Activated CD4-positive, alpha-beta T cell treated with anti-CD3 and anti-CD28 coated beads for 36 hours (primary cell): ENCODE measurements at regions not wholly inside any gene's neighbourhood (a gene's known extent, or its start where the extent isn't known, plus 50 kb on each side); places are given as distances from the start of the nearest gene placed in this dataset.

Experiments
- ATAC-seq: fragments of 200-7000 bp; cut with Tn5 transposase; one replicate; pipeline ENCODE4 v1.10.0; 2021; ENCODE audit warnings: mild to moderate bottlenecking, moderate library complexity
- CTCF ChIA-PET: fragments of 350-600 bp; sonication (Branson Sonifier 250); formaldehyde crosslinking; loops from one replicate; lab custom pipeline; 2021; ENCODE audit warnings: antibody characterized with exemption; lab: Charles Lee
- POLR2A ChIA-PET: fragments of 350-600 bp; sonication (Branson Sonifier 250); formaldehyde crosslinking; loops from one replicate; lab custom pipeline; 2021; ENCODE audit warnings: antibody characterized with exemption, inconsistent platforms; lab: Charles Lee
- DNase-seq: peaks from one replicate; pipeline ENCODE4 v3.0.0-alpha.2; 2020
- H3K27ac Mint-ChIP-seq: one replicate; pipeline ENCODE4 v1.8.0; 2021; ENCODE audit warnings: mixed read lengths
- H3K27me3 Mint-ChIP-seq: one replicate; pipeline ENCODE4 v1.8.0; 2021; ENCODE audit warnings: mixed read lengths
- H3K36me3 Mint-ChIP-seq: one replicate; pipeline ENCODE4 v1.8.0; 2021; ENCODE audit warnings: low read depth, mixed read lengths
- H3K4me1 Mint-ChIP-seq: one replicate; pipeline ENCODE4 v1.8.0; 2021; ENCODE audit warnings: mixed read lengths
- H3K4me3 Mint-ChIP-seq: one replicate; pipeline ENCODE4 v1.8.0; 2021; ENCODE audit warnings: mild to moderate bottlenecking, moderate library complexity, mixed read lengths
- H3K9me3 Mint-ChIP-seq: one replicate; pipeline ENCODE4 v1.8.0; 2021; ENCODE audit warnings: low read depth, mixed read lengths
- intact Hi-C, 2 experiments: fragments of 100-400 bp; cut with DNase I in 1 of 2; cut with micrococcal nuclease in 1 of 2; formaldehyde crosslinking; loops; one replicate each; pipeline versions ENCODE4 v1.14.2 to v1.15.1; 2022 to 2024; cut with DNase I, micrococcal nuclease

- H3K27me3 Mint-ChIP-seq: no peaks in the 10 kb centered on the region
- peak overlapping the region; percentile 60 for H3K27ac Mint-ChIP-seq
- DNase-seq: peak; percentile 24
- H3K9me3 Mint-ChIP-seq: no peaks in the 10 kb centered on the region
- H3K4me3 Mint-ChIP-seq: no peak overlapping the region
- ChIA-PET POLR2A (no interaction called here), CTCF (interaction anchor here (0.7 kb wide), 1 partner anchor 322 kb away, joined by 3 read pairs; no protein-coding TSS in a partner anchor)
- intact Hi-C loops: loop anchor here (10.0 kb wide), 2 partner anchors 528 to 548 kb away; no protein-coding TSS in a partner anchor
- ATAC-seq: peak; percentile 85
- H3K36me3 Mint-ChIP-seq: no peaks in the 10 kb centered on the region
- peaks cover 15% of the 10 kb centered on the region for H3K4me1 Mint-ChIP-seq
These were observed 361.2 kb downstream of the BCOR start for GRCh38 chrX:39736216-39737211.

- POLR2A ChIA-PET: no interaction called here
These were observed 358.2 kb downstream of the BCOR start for GRCh38 chrX:39739585-39739984.

GRCh38 chrX:39740078-39740477, 357.7 kb downstream of the BCOR start:
- Mint-ChIP-seq H3K4me1 (peaks cover 8% of the 10 kb centered on the region), H3K4me3 (no peak overlapping the region), H3K36me3 (no peaks in the 10 kb centered on the region), H3K27ac (no peak overlapping the region), H3K27me3 (no peaks in the 10 kb centered on the region), H3K9me3 (no peaks in the 10 kb centered on the region)
- POLR2A ChIA-PET: no interaction called here
- CTCF ChIA-PET: interaction anchor here (0.6 kb wide), 1 partner anchor 1117 kb away, joined by 3 read pairs; no protein-coding TSS in a partner anchor
- DNase-seq: no peak
- intact Hi-C loops: no loop called here
- no peak for ATAC-seq

More at GRCh38 chrX:39739585-39739984, 358.2 kb downstream of the BCOR start:
- no peaks in the 10 kb centered on the region for H3K27me3 Mint-ChIP-seq
- H3K36me3 Mint-ChIP-seq: no peaks in the 10 kb centered on the region
- H3K9me3 Mint-ChIP-seq: no peaks in the 10 kb centered on the region
- CTCF ChIA-PET: interaction anchor here (0.6 kb wide), 2 partner anchors 347 to 1116 kb away, joined by 3 read pairs; no protein-coding TSS in a partner anchor
- ATAC-seq: no peak
- H3K27ac Mint-ChIP-seq: no peak overlapping the region
- H3K4me1 Mint-ChIP-seq: peaks cover 8% of the 10 kb centered on the region
- DNase-seq: no peak
- H3K4me3 Mint-ChIP-seq: no peak overlapping the region
- intact Hi-C loops: loop anchor here (10.0 kb wide), 2 partner anchors 525 to 545 kb away; no protein-coding TSS in a partner anchor

GRCh38 chrX:39741904-39742303, 355.9 kb downstream of the BCOR start:
- CTCF ChIA-PET: no interaction called here

GRCh38 chrX:39745818-39746217, 351.9 kb downstream of the BCOR start:
- no peak overlapping the region for H3K27ac Mint-ChIP-seq
- intact Hi-C loops: no loop called here
- ATAC-seq (no peak), DNase-seq (no peak)
- POLR2A ChIA-PET: no interaction called here
- CTCF ChIA-PET: interaction anchor here (0.6 kb wide), 1 partner anchor 230 kb away, joined by 4 read pairs; no protein-coding TSS in a partner anchor
- H3K4me1 Mint-ChIP-seq: no peaks in the 10 kb centered on the region
- H3K36me3 Mint-ChIP-seq: no peaks in the 10 kb centered on the region
- H3K4me3 Mint-ChIP-seq: no peak overlapping the region
- H3K9me3 Mint-ChIP-seq: no peaks in the 10 kb centered on the region
- H3K27me3 Mint-ChIP-seq: no peaks in the 10 kb centered on the region

More at GRCh38 chrX:39741904-39742303, 355.9 kb downstream of the BCOR start:
- H3K4me3 Mint-ChIP-seq: no peak overlapping the region
- POLR2A ChIA-PET: no interaction called here
- intact Hi-C loops: no loop called here
- no peaks in the 10 kb centered on the region for H3K36me3 Mint-ChIP-seq
- ATAC-seq (no peak), DNase-seq (no peak)
- peaks cover 1% of the 10 kb centered on the region for H3K4me1 Mint-ChIP-seq
- H3K27ac Mint-ChIP-seq: no peak overlapping the region
- H3K9me3 Mint-ChIP-seq: no peaks in the 10 kb centered on the region
- no peaks in the 10 kb centered on the region for H3K27me3 Mint-ChIP-seq

GRCh38 chrX:39749135-39749534, 348.6 kb downstream of the BCOR start:
- no peaks in the 10 kb centered on the region for H3K9me3 Mint-ChIP-seq
- DNase-seq (no peak), ATAC-seq (no peak)
- H3K4me3 Mint-ChIP-seq: no peak overlapping the region
- intact Hi-C loops: no loop called here
- peaks cover 6% of the 10 kb centered on the region for H3K4me1 Mint-ChIP-seq
- no peaks in the 10 kb centered on the region for H3K36me3 Mint-ChIP-seq
- POLR2A ChIA-PET: no interaction called here
- no peak overlapping the region for H3K27ac Mint-ChIP-seq
- CTCF ChIA-PET: no interaction called here
- H3K27me3 Mint-ChIP-seq: no peaks in the 10 kb centered on the region

GRCh38 chrX:39749728-39750127, 348.0 kb downstream of the BCOR start:
- ChIA-PET CTCF (no interaction called here), POLR2A (no interaction called here)
- no peaks in the 10 kb centered on the region for H3K36me3 Mint-ChIP-seq
- H3K9me3 Mint-ChIP-seq: no peaks in the 10 kb centered on the region
- H3K4me1 Mint-ChIP-seq: peaks cover 6% of the 10 kb centered on the region
- H3K4me3 Mint-ChIP-seq: no peak overlapping the region
- no peaks in the 10 kb centered on the region for H3K27me3 Mint-ChIP-seq
- ATAC-seq (no peak), DNase-seq (no peak)
- intact Hi-C loops: no loop called here
- no peak overlapping the region for H3K27ac Mint-ChIP-seq

GRCh38 chrX:39750256-39750790, 347.4 kb downstream of the BCOR start:
- Mint-ChIP-seq H3K36me3 (no peaks in the 10 kb centered on the region), H3K4me3 (no peak overlapping the region), H3K27me3 (no peaks in the 10 kb centered on the region), H3K4me1 (peaks cover 6% of the 10 kb centered on the region), H3K27ac (no peak overlapping the region), H3K9me3 (no peaks in the 10 kb centered on the region)
- POLR2A ChIA-PET: no interaction called here
- no peak for ATAC-seq
- DNase-seq: no peak
- intact Hi-C loops: no loop called here
- CTCF ChIA-PET: no interaction called here

- ChIA-PET CTCF (no interaction called here), POLR2A (no interaction called here)
- Mint-ChIP-seq H3K36me3 (no peaks in the 10 kb centered on the region), H3K4me3 (no peak overlapping the region), H3K27ac (no peak overlapping the region), H3K4me1 (peaks cover 6% of the 10 kb centered on the region), H3K9me3 (no peaks in the 10 kb centered on the region), H3K27me3 (no peaks in the 10 kb centered on the region)
- no peak for DNase-seq
- no peak for ATAC-seq
- intact Hi-C loops: no loop called here
These were observed 346.9 kb downstream of the BCOR start for GRCh38 chrX:39750848-39751247.

GRCh38 chrX:39752815-39753214, 344.9 kb downstream of the BCOR start:
- ChIA-PET POLR2A (no interaction called here), CTCF (interaction anchor here (0.9 kb wide), 1 partner anchor 9 kb away, joined by 3 read pairs; no protein-coding TSS in a partner anchor)
- H3K27ac Mint-ChIP-seq: no peak overlapping the region
- ATAC-seq (no peak), DNase-seq (no peak)
- H3K4me1 Mint-ChIP-seq: peaks cover 6% of the 10 kb centered on the region
- intact Hi-C loops: no loop called here
- H3K4me3 Mint-ChIP-seq: no peak overlapping the region
- no peaks in the 10 kb centered on the region for H3K9me3 Mint-ChIP-seq
- H3K36me3 Mint-ChIP-seq: no peaks in the 10 kb centered on the region
- H3K27me3 Mint-ChIP-seq: no peaks in the 10 kb centered on the region

- intact Hi-C loops: no loop called here
- Mint-ChIP-seq H3K36me3 (no peaks in the 10 kb centered on the region), H3K27ac (no peak overlapping the region), H3K27me3 (no peaks in the 10 kb centered on the region), H3K4me3 (no peak overlapping the region), H3K4me1 (peaks cover 6% of the 10 kb centered on the region), H3K9me3 (no peaks in the 10 kb centered on the region)
- DNase-seq: no peak
- ChIA-PET POLR2A (no interaction called here), CTCF (interaction anchor here (0.9 kb wide), 1 partner anchor 9 kb away, joined by 3 read pairs; no protein-coding TSS in a partner anchor)
- ATAC-seq: no peak
These were observed 344.3 kb downstream of the BCOR start for GRCh38 chrX:39753293-39753996.
